ENCODE measurements at regions not wholly inside any gene's neighbourhood (a gene's known extent, or its start where the extent isn't known, plus 50 kb on each side); places are given as distances from the start of the nearest gene placed in this dataset.
"Not testable (repeated sequence)": the region's sequence is repeated elsewhere in the genome, so short reads cannot be mapped to it uniquely, and the experiment has no call there.

DNA sequence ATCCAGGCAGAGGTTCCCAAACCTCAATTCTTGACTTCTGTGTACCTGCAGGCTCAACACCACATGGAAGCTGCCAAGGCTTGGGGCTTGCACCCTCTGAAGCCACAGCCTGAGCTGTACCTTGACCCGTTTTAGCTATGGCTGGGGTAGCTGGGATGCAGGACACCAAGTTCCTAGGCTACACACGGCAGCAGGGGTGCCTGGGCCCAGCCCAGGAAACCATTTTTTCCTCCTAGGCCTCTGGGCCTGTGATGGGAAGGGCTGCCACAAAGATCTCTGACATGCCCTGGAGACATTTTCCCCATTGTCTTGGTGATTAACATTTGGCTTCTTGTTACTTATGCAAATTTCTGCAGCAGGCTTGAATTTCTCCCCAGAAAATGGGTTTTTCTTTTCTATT is 180.6 kb upstream of the CFAP20DC start:
- TF ChIP-seq GABPA (IDR thresholded peaks at IDR 0.05; ENCODE audit: low read depth); REST (IDR thresholded peaks at IDR 0.05; ENCODE audit: insufficient replicate concordance, low read depth); SPI1 (IDR thresholded peaks at IDR 0.05; ENCODE audit: borderline replicate concordance, low read depth): not testable (repeated sequence)
- TF ChIP-seq, protein P1, sequence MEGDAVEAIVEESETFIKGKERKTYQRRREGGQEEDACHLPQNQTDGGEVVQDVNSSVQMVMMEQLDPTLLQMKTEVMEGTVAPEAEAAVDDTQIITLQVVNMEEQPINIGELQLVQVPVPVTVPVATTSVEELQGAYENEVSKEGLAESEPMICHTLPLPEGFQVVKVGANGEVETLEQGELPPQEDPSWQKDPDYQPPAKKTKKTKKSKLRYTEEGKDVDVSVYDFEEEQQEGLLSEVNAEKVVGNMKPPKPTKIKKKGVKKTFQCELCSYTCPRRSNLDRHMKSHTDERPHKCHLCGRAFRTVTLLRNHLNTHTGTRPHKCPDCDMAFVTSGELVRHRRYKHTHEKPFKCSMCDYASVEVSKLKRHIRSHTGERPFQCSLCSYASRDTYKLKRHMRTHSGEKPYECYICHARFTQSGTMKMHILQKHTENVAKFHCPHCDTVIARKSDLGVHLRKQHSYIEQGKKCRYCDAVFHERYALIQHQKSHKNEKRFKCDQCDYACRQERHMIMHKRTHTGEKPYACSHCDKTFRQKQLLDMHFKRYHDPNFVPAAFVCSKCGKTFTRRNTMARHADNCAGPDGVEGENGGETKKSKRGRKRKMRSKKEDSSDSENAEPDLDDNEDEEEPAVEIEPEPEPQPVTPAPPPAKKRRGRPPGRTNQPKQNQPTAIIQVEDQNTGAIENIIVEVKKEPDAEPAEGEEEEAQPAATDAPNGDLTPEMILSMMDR (IDR thresholded peaks at IDR 0.05; ENCODE audit: insufficient read depth, low read length): not testable (repeated sequence)

Data from HL-60 (cell line).